ENCODE measurements at regions not wholly inside any gene's neighbourhood (a gene's known extent, or its start where the extent isn't known, plus 50 kb on each side); places are given as distances from the start of the nearest gene placed in this dataset.

- no peak for TF ChIP-seq CTCF (IDR thresholded peaks at IDR 0.05)
- TF ChIP-seq POLR2AphosphoS5 (IDR thresholded peaks at IDR 0.05) = no peak
Observed at GRCh38 chr7:55285665-55286064, 79.5 kb upstream of the LANCL2 start.
